Stimulated activated CD8-positive, alpha-beta memory T cell treated with anti-CD3 and anti-CD28 coated beads, Interleukin-7, amount 100 ng/mL, for 24 hours (primary cell): ENCODE measurements at regions not wholly inside any gene's neighbourhood (a gene's known extent, or its start where the extent isn't known, plus 50 kb on each side); places are given as distances from the start of the nearest gene placed in this dataset.

Experiments
- DNase-seq: peaks from one replicate; pipeline ENCODE4 v3.0.0-alpha.2; 2020; ENCODE audit warnings: low read depth

- no peak for DNase-seq
These were observed 752.9 kb upstream of the HS6ST1 start for GRCh38 chr2:129071531-129071930.

DNA sequence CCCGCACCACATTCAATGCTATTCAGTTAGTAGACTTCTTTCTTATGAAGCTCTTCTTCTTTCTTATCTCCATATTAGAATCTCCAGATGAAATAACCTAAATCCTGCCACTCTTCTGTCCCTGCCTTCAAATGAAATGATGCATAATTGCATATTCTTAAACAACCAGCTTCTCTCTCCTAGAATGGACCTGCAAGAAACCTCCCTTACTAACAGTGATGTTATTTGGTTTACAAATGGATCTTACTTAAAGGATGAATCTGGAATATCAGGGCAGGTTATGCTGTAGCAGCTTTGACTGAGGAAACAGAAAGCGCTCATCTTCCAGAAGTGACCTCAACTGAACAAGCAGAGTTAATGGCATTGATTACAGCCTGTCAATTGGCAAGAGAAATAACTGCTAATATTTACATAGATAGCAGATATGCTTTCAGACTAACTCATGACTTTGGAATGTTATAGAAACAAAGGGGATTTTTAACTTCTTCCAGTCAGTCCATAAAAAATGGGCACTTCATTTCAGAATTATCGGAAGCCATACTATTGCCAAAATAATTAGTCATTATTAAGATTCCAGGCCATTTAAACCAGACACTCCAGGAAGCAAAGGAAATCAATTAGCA, 755.7 kb upstream of the HS6ST1 start:
- no peak for DNase-seq

DNA sequence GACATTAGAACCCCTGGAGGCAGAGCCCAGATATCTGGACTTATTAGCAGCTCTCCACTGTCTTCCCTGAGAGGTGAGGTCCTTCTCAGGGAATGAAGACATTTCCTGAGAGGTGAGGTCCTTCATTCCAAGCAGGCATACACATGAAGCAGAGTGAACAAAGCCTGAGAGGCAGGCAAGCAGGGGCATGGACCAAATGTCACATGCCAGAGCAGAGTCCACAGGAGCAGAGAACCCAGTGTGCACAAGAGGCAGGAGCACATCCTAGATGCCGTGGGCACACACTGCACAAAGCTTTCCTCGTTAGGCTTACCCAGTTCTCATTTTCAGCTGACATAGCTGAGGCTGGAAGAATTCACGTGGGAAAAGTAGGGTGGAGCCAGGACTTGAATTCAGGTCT, 759.9 kb upstream of the HS6ST1 start:
- DNase-seq, result no peak

GRCh38 chr2:129080715-129081476, 762.2 kb upstream of the HS6ST1 start:
- no peak for DNase-seq

GRCh38 chr2:129085386-129085785, 766.7 kb upstream of the HS6ST1 start:
- no peak for DNase-seq

DNA sequence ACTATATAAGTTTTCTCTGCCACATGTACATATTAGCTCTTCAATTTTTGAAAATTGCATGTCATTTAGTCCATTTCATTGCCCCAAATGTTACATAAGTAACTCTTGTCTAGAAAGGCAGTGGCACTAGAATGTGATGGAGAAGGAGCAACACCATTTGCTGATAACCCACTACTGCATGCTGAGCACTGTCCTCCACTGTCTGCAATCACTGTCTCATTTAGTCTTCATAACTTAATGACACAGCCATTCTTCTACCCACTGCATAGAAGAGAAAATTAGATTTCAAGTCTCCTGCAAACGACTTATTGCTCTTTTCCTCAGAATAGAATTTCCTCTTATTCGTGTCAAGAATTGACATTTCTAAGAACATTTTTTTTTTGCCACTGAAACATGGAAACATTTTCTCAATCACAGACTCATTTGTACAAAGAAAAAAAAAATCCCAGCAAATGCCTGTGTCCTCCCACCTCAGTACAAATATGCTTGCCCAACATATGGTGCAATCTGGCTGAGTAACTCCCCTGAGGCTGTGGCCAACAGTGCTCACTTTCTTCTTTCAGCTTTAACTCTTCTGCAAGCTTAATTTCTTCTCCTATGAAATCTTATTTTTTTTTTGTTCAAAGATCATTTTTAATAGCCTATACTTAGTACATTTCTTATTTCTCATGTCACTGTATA, 768.6 kb upstream of the HS6ST1 start:
- no peak for DNase-seq

DNA sequence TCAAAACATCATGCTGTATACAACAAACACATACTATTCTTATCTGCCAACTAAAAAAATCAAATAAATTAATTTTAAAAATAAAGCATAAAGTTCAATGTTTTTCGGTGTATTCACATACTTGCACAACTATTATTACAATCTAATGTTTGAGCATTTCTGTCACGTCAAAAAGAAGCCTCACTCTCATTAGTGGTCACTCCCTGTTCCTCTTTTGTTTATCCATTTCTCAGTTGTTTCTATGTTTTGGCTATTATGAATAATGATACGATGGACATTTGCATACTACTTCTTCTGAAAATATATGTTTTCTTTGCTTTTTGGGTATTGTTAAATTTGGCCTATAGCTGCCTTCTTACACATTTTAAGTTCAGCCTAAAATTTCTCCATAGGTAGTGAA, 773.0 kb upstream of the HS6ST1 start:
- no peak for DNase-seq

DNA sequence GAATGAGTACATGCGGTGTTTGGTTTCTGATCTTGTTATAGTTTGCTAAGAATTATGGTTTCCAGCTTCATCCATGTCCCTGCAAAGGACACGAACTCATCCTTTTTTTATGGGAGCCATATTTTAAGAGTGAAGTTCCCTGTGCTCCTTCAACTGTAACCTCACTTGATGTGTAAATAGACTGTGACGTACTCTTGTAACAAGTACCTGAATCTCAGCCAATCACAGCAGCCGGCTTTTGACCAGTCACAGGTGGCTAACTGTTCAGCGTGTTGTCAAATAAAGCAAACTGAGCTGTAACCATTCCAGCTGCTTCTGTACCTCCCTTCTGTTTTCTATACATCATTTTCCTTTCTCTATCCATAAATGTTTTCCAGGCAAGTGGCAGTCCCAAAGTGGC, 774.3 kb upstream of the HS6ST1 start:
- DNase-seq, result no peak

DNA sequence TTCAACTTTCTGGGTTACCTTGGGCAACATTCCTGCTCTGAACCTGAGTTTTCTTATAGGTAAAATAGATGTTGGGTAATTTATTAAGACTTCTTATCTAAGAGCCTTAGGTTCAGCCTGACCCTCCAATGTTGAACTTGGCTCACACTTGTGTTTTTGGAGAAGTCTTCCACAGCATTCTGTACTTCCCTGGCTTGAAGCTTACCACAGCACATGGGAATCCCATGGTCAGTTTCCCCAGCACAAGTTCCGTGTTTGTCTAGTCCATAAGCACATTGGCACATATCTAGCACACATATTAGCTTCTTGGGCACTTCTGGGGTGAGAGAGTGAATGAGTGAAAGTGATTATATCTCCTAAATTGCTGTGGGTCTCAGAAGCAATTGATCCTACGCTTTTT, 782.5 kb upstream of the HS6ST1 start:
- DNase-seq, result no peak

GRCh38 chr2:129103936-129104878, 785.5 kb upstream of the HS6ST1 start:
- no peak for DNase-seq

DNA sequence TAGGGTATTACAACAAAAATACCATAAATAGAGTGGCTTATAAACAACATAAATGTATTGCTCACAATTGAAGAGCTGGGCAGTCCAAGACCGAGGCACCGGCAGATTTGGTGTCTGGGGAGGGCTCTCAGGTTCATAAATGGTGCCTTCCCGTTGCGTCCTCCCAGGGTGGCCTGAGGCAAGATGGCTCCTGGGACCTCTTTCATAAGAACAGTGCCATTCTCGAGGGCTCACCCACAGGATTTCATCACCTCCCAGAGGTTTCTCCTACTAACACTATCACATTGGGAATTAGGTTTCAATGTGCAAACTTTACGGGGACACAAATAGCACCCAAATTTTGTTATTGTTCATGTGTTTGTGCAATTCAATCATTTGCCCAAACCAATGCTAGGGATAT, 793.5 kb upstream of the HS6ST1 start:
- no peak for DNase-seq

GRCh38 chr2:129113776-129114175, 795.1 kb upstream of the HS6ST1 start:
- DNase-seq, result no peak

- no peak for DNase-seq
These were observed 798.8 kb upstream of the HS6ST1 start for GRCh38 chr2:129117434-129117833.

- no peak for DNase-seq
These were observed 799.6 kb upstream of the HS6ST1 start for GRCh38 chr2:129118296-129118695.

GRCh38 chr2:129129087-129129486, 810.4 kb upstream of the HS6ST1 start:
- DNase-seq, result no peak

DNA sequence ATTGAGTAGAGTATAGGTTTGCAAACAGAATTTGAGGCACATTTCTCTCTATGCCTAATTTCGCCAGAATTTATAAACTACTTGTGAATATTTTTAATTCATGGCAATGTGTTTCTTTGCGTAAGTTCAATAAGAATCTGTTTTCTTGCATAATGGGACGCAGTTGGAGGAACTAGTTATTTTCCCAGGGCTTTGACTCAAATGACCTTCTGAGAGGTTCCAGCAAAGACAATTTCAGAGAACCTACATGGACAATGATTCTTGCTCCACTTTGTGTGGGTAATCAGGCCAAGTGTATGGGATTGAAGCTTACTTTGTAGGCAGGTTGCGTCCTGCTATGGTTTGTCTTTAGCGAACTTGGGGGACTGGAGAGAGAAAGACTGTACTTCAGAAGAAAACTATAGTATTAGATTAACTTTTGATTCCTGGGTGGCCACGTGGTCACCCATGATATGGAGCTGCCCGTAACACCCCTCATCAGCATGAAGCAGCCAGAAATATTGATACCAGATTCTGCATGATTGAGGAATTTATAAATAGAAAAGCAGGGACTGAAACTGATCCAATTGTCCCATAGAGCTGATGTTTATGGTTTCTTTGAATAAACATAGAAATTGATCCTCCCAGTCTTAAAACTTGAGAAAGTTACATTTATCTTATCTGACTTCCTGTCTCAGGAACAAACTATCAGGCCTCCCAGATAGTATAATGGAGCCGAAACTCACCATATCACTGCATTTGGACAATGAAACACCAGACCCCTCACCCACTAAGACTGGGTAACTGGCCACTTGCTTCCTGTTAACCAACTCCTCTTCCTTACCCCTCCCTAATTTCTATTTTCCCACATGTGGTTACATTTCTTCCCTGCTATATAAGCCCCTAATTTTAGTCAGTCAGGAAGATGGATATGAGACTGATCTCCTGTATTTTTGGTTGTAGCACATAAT, 815.3 kb upstream of the HS6ST1 start:
- DNase-seq, result no peak

DNA sequence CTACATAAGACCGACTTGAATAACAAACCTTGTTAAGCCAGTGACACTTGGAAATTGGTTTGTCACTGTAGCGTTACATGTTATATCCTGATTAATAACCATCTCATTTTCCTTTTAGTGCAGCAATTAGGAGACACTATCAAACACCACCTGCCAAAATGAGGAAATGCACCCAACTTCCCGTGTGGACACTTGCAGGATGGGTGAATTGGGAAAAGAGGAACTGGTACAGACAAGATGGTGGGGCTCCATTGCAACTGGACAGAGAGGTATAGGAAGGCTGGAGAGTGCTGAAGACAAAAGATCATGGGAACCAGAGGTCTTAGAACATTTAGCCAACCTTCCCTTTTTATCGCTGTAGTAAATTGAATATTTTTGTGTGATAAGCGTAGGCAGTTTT, 816.3 kb upstream of the HS6ST1 start:
- no peak for DNase-seq

GRCh38 chr2:129139380-129139779, 820.7 kb upstream of the HS6ST1 start:
- no peak for DNase-seq

- DNase-seq, result no peak
These were observed 823.8 kb upstream of the HS6ST1 start for GRCh38 chr2:129142465-129142864.

- no peak for DNase-seq
These were observed 825.6 kb upstream of the HS6ST1 start for GRCh38 chr2:129144082-129144791.
